Panc1 (cell line): ENCODE measurements at regions not wholly inside any gene's neighbourhood (a gene's known extent, or its start where the extent isn't known, plus 50 kb on each side); places are given as distances from the start of the nearest gene placed in this dataset.

Experiments used
- ATAC-seq: fragments of 200-7000 bp; cut with Tn5 transposase; 2 replicates; pipeline ENCODE4 v1.9.1; 2020; ENCODE audit warnings: mild to moderate bottlenecking, moderate library complexity
- BruUV-seq: library from RNA; stranded (reverse); fragments of 400-500 nt; replicated peaks from 2 replicates; lab custom pipeline; 2021; lab: Mats Ljungman, UMichigan
- CTCF ChIA-PET: fragments of 300-600 bp; sonication (Branson Sonifier 250); formaldehyde crosslinking; loops from one replicate; lab custom pipeline; 2022; ENCODE audit warnings: antibody characterized with exemption; lab: Charles Lee
- POLR2A ChIA-PET: fragments of 300-600 bp; sonication (Branson Sonifier 250); formaldehyde crosslinking; loops from one replicate; lab custom pipeline; 2022; ENCODE audit warnings: antibody characterized with exemption; lab: Charles Lee
- DNase-seq: peaks from one replicate; pipeline ENCODE4 v3.0.0-alpha.2; 2010; ENCODE audit warnings: low read depth, low spot score
- H3K27ac ChIP-seq: 2 replicates; pipeline ENCODE4 v1.5.1; 2011; ENCODE audit warnings: mild to moderate bottlenecking, low read length, inconsistent platforms
- H3K27me3 ChIP-seq: fragments of 200-500 bp; sonication (Bioruptor generic); 2 replicates; pipeline ENCODE4 v1.6.0; 2014; ENCODE audit warnings: low read length, inconsistent platforms; ENCODE audit not compliant: control insufficient read depth, insufficient read depth
- H3K36me3 ChIP-seq: fragments of 200-500 bp; sonication (Bioruptor generic); 2 replicates; pipeline ENCODE4 v1.5.1; 2014; ENCODE audit warnings: inconsistent platforms, mild to moderate bottlenecking, low read length, moderate library complexity; ENCODE audit not compliant: control insufficient read depth, insufficient read depth
- H3K4me1 ChIP-seq: 2 replicates; pipeline ENCODE4 v1.5.1; 2011; ENCODE audit warnings: inconsistent platforms, mild to moderate bottlenecking, low read length, moderate library complexity; ENCODE audit not compliant: control insufficient read depth, insufficient read depth
- H3K4me3 ChIP-seq, 2 experiments: 2 replicates each; pipeline ENCODE4 v1.5.1; 2011 to 2012; ENCODE audit warnings: low read depth in 2 of 2, low read length in 2 of 2, mild to moderate bottlenecking in 2 of 2, inconsistent platforms in 1 of 2, moderate library complexity in 1 of 2
- H3K9me3 ChIP-seq: fragments of 200-500 bp; sonication (Bioruptor generic); 2 replicates; pipeline ENCODE4 v1.5.1; 2014; ENCODE audit warnings: low read depth, mild to moderate bottlenecking, inconsistent platforms, low read length, moderate library complexity; ENCODE audit not compliant: control insufficient read depth, insufficient read depth
- CTCF ChIP-seq: fragments of 450-650 bp; IDR thresholded peaks from 2 replicates; pipeline ENCODE4 v1.5.1; 2017; ENCODE audit warnings: mild to moderate bottlenecking
- POLR2AphosphoS5 ChIP-seq: IDR thresholded peaks from 2 replicates; pipeline ENCODE4 v1.6.1; 2012; ENCODE audit warnings: mild to moderate bottlenecking, low read depth, low read length, moderate library complexity
- REST ChIP-seq, 2 experiments: IDR thresholded peaks; 2 replicates each; pipeline ENCODE4 v1.6.1; 2011 to 2012; ENCODE audit warnings: low read depth in 2 of 2, control low read depth in 1 of 2, low read length in 1 of 2, mild to moderate bottlenecking in 1 of 2, moderate library complexity in 1 of 2; ENCODE audit not compliant: insufficient read depth in 1 of 2
- SIN3A ChIP-seq: IDR thresholded peaks from 2 replicates; pipeline ENCODE4 v1.6.1; 2012; ENCODE audit warnings: low read depth, mild to moderate bottlenecking, low read length, moderate library complexity, borderline replicate concordance; ENCODE audit not compliant: insufficient read depth
- TCF7L2 ChIP-seq: IDR thresholded peaks from 2 replicates; pipeline ENCODE4 v1.6.1; 2011; ENCODE audit warnings: mild to moderate bottlenecking, low read depth, low read length, inconsistent platforms
- in situ Hi-C: cut with HindIII; loops from 2 replicates; pipeline ENCODE4 v1.10.0; 2016; ENCODE audit warnings: low sequenced_read_pairs, low pct_unique_long_range_greater_than_20kb
- intact Hi-C: fragments of 100-400 bp; cut with micrococcal nuclease; formaldehyde crosslinking; loops from one replicate; pipeline ENCODE4 v1.10.0; 2022; ENCODE audit not compliant: unreplicated experiment

- BruUV-seq, result no TSS peak
- ATAC-seq (no peak), DNase-seq (no peak)
- no peak overlapping the region for H3K4me3 ChIP-seq
- ChIA-PET CTCF (no interaction called here), POLR2A (no interaction called here)
- TF ChIP-seq TCF7L2 (no peak), REST (IDR thresholded peaks at IDR 0.05; ENCODE audit: insufficient read depth in 1 of 2, low read depth in 2 of 2, low read length in 1 of 2) (no peak), POLR2AphosphoS5 (no peak), CTCF (no peak), SIN3A (no peak)
- H3K36me3 ChIP-seq, result no peaks in the 10 kb centered on the region
- in situ Hi-C loops, result no loop called here
- no peak overlapping the region for H3K27ac ChIP-seq
- peaks cover 8% of the 10 kb centered on the region; the same call in 1 of the 2 replicates for H3K27me3 ChIP-seq
- intact Hi-C loops, result no loop called here
- no peaks in the 10 kb centered on the region for H3K9me3 ChIP-seq
- H3K4me1 ChIP-seq, result no peaks in the 10 kb centered on the region
Observed at GRCh38 chr12:131536337-131536736, 174.6 kb upstream of the SFSWAP start.

- intact Hi-C loops (no loop called here), in situ Hi-C loops (no loop called here)
- no peak overlapping the region for H3K27ac ChIP-seq
- TF ChIP-seq TCF7L2, result no peak
- TF ChIP-seq POLR2AphosphoS5, result no peak
- no peak for TF ChIP-seq CTCF
- no peak for TF ChIP-seq SIN3A
- no peak for TF ChIP-seq REST (IDR thresholded peaks at IDR 0.05; ENCODE audit: insufficient read depth in 1 of 2, low read depth in 2 of 2, low read length in 1 of 2)
- ATAC-seq (no peak), DNase-seq (no peak)
- H3K27me3 ChIP-seq, result peaks cover 5% of the 10 kb centered on the region; the same call in 1 of the 2 replicates
- H3K4me1 ChIP-seq, result no peaks in the 10 kb centered on the region
- H3K4me3 ChIP-seq, result no peak overlapping the region
- ChIA-PET POLR2A (no interaction called here), CTCF (no interaction called here)
- H3K9me3 ChIP-seq, result no peaks in the 10 kb centered on the region
- H3K36me3 ChIP-seq, result no peaks in the 10 kb centered on the region
- BruUV-seq, result no TSS peak
Observed at GRCh38 chr12:131536766-131537165, 174.1 kb upstream of the SFSWAP start.
